Kidney capillary endothelial cell (primary cell): ENCODE measurements at regions not wholly inside any gene's neighbourhood (a gene's known extent, or its start where the extent isn't known, plus 50 kb on each side); places are given as distances from the start of the nearest gene placed in this dataset.
"Not testable (repeated sequence)": the region's sequence is repeated elsewhere in the genome, so short reads cannot be mapped to it uniquely, and the experiment has no call there.

ENCODE experiments used
- DNase-seq: peaks from one replicate; pipeline ENCODE4 v3.0.0-alpha.2; 2018; ENCODE audit warnings: low spot score

DNA sequence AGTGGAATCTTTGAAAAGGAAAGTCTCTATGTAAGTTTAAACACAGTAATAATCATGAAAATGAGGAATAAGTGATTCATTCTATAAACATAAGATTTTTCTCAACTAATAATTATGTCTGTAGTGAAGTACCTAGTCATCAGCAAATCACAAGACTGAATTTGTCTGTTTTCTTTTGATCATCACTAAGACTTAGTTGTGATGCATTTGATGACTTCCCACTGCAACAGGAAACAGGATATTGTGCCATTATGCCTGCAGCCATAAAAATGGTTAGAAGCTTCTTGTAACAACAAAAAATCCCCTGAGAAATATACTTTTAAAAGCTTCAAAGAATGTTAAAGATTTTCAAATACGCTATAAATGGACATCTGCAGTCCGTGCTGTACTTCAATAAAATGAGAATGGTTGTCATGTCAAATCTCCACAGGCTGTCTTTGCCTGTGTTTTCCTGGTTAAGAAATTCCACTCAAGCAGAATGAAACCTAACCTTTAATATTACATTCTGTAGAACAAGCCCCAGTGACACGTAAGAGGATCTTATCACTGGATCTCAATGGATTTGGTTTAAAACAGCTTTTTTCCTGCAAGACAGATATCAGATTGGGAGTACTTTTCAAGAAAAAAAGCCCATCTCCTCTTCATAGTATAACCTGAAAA lies 1262.3 kb upstream of the PHF14 start:
- DNase-seq: no peak

DNA sequence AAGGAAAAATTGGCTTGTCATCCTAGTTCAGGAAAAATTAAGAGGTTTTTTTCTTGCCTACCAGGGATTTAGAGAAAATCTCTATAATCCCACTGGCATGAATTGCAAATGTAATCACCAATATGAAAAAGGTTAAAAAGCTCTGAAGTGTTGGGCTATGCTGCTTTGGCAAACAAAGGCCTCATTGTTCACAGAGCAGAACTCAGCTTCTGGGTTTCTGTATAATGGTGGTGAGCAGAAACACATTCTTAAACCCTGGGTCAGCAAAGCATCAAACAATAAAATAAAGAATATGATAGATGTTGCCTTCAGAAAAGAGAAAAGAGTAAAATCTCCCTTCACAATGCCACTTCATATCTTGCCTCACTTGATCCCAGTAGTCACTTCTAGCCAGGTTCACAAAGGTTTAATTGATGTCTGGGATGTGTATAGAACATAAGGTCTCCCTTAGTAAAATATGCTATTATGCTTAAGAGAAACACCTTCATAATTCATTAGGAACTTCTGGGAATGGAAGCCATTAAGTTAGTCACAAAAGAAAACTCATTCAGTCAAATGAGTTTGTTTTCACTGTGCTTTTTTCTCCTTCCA lies 1255.5 kb upstream of the PHF14 start:
- DNase-seq: no peak

DNA sequence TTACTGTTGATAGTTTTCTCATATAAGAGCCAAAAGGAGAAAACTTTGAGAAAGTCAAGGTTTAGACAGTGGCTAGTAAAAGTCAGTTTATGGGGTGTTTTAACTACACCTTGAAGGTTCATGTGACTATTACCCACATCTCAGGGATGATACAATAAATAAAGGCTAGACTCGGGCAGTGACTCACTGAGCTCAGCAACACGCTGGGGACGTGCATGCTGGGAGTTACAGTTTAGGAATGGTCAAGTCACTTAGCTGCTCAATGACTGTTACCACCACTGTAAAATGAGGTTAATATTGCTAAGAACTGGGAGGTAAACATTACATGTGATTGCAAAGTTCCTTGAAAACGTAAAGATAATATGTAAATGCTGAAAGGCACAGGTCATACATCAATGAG lies 1254.4 kb upstream of the PHF14 start:
- no peak for DNase-seq

DNA sequence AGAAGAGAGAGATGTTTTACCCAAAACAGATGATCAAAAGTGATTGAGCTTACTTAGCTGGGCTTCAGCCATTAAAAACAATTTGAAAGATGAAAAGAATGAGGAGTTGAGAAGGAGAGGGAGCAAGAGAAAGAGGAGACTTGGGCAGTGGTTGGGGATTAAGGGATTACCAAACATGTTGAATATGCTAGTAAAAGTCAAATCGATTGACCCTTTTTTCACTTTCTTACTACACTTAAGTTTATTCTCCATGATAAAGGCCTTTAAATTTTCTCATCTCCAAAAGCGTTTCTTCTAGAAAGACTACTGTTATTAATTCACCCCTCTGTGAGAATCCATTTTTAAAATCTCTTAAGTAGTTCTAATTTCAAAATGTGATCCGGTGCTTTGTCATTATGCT lies 1254.0 kb upstream of the PHF14 start:
- DNase-seq: no peak

DNA sequence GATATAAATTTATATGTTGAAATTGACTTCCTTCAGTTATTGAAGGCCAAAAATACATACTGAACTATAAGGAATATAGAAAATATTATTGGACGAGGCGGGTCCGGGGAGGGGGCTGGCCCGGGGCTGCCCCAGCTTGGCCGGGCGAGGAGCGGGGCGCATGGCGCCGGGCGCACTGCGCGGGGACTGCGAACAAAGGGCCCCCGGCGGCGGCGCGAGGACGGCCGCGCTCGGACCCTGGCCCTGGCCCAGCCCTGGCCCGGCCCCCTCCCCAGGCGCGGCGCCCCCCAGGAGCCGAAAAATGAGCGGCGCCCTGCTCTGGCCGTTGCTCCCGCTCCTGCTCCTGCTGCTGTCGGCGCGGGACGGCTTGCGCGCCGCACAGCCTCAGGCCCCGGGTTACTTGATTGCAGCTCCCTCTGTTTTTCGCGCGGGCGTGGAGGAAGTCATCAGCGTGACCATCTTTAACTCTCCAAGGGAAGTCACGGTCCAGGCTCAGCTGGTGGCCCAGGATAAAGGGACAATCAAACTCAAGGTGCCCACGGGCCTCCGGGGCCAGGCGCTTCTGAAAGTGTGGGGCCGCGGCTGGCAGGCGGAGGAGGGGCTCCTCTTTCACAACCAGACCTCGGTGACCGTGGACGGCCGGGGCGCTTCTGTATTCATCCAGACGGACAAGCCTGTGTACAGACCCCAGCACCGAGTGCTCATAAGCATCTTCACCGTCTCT lies 1247.6 kb upstream of the PHF14 start:
- not testable (repeated sequence) for DNase-seq

DNA sequence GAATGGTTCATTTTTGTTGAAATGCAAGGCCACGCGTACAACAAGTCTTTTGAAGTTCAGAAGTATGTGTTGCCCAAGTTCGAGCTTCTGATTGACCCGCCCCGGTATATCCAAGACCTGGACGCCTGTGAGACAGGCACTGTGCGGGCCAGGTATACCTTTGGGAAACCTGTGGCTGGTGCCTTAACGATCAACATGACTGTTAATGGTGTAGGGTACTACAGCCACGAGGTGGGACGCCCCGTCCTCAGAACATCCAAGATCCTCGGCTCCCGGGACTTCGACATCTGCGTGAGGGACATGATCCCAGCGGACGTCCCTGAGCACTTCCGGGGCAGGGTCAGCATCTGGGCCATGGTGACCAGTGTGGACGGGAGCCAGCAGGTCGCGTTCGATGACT lies 1246.9 kb upstream of the PHF14 start:
- not testable (repeated sequence) for DNase-seq

DNA sequence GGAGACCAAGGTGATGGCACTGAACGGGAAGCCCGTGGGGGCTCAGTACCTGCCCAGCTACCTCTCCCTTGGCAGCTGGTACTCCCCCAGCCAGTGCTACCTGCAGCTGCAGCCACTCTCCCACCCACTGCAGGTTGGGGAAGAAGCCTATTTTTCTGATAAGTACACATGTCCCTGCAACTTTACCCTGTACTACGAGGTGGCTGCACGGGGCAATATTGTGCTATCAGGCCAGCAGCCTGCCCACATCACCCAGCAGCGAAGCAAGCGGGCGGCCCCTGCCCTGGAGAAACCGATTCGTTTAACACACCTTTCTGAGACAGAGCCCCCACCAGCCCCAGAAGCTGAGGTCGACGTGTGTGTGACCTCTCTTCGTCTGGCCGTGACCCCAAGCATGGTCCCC lies 1246.2 kb upstream of the PHF14 start:
- DNase-seq: not testable (repeated sequence)

DNA sequence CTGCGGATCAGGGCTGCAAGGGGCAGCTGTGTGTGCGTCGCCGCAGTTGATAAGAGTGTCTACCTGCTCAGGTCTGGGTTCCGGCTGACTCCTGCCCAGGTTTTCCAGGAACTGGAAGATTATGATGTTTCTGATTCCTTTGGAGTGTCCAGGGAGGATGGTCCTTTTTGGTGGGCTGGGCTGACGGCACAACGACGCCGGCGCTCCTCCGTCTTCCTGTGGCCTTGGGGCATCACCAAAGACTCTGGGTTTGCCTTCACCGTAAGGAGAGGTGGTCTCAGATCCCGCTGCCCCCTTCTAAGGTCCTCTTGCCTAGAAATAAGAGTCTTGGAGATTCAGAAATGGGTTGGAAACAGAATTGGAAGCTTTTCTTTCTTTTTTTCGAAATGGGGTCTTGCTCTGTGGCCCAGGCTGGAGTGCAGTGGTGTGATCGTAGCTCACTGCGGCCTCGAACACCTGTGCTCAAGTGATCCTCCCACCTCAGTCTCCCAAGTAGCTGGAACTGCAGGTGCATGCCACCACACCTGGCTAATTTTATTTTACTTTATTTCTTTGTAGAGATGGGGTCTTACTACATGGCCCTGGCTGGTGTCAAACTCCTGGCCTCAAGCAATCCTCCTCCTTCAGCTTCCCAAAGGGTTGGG lies 1245.5 kb upstream of the PHF14 start:
- DNase-seq: not testable (repeated sequence)

DNA sequence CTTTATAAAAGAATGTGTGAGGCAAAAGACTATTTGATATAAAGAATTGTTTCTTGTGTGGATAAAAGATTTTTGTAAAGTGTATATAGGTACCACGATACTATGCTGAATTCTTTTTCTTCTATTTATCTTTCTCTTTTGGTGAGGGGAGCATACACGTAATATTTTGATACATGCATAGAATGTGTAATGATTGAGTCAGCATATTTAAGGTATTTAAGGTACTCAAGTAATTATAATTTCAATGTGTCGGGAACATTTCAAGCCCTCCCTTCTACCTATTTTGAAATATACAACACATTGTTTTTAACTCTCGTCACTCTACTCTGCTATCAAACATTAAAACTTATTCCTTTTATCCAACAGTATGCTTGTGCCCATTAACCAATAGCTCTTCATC lies 1221.6 kb upstream of the PHF14 start:
- DNase-seq: no peak

DNA sequence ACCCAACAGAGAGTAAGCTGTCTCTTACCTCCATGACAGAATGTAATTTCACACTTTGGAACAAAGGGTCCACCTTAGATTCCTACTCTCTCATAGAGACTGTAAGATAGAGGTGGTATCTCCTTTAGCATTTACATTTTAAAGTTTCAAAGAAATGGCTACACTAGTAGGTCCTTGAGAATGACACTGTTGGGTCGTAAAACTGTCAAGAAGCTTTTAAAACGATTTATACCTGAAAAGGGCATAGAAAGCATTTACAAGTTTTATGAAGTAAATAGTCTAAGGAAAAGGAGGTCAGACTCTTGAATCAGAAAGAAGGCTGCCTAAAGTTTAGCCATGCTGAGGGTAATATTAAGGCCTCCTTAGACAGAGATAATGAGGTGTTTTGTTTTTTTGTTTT lies 1212.4 kb upstream of the PHF14 start:
- DNase-seq: no peak

DNA sequence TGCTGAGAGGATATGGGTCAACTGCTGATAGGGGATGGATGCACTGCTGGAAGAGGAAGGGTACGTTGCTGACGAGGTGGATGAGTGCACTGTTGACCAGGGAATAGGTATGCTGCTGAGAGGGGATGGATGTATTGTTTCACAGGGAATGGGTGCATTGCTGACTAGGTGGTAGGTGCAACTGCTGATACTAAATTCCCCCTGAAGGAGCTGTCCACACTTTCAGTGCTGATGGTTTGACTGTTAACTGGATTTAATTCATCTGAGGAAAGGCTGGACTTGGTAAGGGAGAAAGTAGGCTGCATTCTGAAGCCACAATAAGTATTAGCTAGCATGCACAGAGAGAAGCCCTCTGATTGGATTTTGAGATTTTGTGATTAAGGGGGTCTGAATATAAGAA lies 1196.8 kb upstream of the PHF14 start:
- no peak for DNase-seq

DNA sequence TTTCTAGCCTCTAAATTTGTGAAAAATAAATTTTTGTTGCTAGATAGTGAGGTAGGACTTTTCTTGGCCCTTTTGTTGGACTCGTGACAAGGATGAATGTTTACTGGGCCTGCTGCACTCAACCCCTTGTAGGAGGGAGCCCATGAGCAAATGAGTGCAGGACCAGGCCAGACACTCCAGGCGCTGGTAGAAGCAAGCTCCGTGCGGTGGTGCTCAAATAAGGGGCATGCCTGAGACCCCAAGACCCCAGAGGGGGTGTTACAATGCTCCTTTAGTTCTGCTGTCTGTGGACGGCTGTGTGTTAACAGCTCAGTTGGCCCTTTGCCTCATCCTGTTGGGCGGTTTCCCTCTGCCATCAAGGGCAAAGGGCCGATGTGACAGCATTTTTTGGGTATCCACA lies 1195.3 kb upstream of the PHF14 start:
- no peak for DNase-seq

DNA sequence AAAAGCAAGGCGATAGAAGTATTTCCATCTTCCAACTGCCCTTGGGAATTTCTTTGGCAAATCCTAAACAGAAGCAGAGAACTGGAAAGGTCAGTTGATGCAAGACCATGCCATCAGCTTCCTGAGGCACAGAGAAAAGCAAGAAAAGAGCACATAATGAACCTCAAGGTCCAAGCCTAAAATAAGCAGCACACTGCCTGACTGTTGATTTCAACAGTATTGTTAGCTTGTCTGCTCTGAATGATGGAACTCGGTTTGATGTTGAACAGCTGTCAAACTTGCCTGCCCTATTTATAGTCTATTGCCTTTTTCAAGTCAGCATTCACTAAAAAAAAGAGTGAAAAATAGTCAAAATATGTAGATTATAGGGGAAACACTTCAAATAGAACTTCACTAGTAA lies 1192.0 kb upstream of the PHF14 start:
- DNase-seq: no peak

DNA sequence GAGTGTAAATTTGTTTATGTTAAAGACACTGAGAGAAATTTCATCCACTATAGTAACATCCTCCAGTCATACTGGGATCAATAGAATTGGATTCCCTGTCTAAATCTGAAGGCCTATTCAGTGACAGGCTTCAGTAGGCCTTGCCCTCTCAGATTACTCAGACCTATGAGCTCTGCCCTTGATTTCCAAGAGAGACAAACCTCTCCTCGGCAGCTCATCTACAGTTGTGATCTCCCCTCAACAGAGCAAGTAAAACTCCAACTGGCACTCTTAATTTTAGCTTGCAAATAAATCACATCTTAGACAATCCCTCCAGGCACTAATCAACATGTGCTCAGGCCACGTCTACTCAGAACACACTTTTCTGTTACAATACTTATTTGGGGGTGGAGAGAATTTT lies 1191.4 kb upstream of the PHF14 start:
- DNase-seq: no peak

DNA sequence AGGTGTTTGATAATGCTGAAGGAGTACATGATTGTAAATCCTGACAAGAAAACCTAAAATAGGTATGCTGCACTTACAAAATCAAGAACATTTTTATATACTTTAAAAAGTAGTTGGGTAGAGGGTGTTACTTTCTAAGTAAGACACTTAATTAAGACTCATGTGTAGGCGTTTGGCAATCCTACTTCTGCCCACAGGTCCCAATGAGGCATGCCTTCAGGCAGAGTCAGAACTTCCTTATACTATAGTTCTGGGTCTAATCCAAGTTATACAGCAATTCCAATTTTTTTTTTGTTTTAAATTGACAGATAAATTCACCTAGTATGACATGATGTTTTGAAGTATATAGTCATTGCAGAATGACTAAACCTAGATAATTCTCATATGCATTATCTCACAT lies 1188.5 kb upstream of the PHF14 start:
- no peak for DNase-seq

DNA sequence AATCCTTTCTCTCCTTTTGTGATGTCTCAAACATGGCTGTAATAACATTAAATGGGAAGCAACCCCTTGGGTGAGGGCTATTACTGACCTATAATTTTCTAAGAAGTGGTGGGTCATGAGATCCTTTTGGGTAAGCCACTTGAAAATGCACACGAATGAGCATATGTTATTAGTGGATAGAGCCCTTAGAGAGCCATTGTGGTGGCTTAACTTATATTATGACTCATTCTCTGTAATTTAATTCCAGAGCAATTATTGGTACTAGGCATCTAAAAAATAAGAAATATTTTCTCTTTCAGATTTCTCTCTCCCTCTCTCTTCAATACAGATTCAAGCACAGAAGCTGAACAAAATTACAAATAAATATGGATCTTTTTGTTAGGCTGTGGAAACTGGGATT lies 1177.4 kb upstream of the PHF14 start:
- DNase-seq: no peak

DNA sequence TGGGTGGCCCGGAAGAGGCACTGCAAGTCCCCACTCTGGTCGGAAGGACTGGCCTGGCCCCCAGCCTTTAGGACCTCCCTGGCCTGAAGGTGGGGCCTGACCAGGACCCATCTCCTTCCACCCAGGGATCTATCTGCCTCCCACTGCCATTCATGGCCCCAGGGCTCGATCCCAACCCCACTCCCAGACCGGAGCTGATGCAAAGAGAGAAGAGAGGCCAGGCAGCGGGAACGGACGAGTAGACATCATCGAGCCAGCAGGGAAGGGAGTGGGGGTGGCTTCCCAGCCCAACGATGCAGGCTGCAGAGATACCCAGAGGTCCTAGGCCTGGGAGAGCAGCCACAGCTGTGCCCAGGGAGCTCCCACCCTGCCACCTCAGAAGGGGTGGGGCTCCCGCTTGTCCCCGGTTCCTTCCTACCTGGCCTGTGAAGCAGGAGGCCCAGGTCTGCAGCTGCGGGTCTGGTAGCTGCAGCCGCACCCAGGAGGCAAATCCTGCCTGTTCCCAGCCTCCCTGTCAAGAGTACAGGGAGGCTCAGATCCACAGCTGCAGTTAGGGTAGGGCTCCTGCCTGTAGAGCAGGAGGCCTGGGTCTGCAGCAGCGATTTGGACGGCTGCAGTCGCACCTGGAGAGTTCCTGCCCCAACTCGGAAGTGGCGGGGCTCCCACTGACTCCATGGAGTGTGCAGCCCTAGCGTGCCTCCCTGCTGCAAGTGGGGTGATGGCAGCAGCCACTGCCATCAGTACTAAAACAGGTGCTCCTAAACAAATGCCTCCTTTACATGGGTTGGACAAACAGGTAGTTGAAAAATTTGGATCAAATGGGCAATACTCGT lies 1151.0 kb upstream of the PHF14 start:
- DNase-seq: no peak

DNA sequence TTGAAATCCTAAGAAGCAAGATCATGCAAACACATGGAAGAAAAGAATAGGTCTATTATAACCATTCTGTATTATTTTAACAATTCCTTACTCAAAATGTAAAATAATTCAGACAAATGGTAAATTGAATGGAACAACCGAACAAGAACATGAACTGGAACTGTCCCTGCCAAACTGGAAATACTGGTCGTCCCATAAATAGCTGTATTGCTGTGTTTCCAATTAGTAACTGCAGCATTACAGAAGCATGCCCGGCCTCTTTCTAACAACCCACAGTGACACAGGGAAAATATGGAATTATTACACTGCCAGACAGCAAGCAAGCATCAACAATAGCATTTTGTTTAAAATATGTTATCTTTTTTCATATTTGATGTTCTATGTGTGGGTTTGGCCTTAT lies 1138.5 kb upstream of the PHF14 start:
- no peak for DNase-seq

DNA sequence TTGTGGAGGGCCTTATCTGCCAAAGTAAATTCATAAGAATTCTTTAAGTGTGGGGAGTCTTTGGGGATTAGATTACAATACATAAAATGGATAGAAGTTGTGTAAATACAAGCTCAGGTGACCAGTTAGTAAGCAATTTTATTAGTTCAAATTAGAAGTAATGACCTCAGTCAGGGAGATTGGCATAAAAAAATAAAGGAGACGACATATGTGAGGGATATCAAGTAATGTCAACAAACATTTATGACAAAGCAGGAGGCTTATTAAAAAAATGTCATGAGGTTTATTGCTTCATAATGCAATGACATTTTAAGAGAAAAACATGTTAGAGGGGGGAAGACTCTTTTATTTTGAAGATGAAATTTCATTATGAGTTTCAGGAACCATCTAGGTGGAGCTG lies 1137.0 kb upstream of the PHF14 start:
- DNase-seq: no peak

DNA sequence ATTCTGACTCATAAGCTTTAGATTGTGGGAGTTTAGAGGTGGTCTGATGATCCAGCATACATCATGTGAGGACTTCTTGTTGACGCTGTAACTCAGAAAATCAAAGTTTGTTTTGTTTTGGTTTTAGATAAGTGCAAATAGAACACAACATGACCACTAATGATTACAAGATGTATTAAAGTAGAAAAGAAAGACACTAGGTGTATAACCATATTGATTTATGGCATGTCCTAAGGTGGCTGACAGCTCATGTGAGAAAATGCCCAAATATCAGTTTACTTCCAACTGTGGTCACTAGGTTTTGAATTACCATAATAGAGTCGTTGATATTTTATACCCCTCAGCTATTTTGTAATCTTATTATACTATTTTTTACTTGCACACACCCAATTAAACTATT lies 1131.4 kb upstream of the PHF14 start:
- no peak for DNase-seq

DNA sequence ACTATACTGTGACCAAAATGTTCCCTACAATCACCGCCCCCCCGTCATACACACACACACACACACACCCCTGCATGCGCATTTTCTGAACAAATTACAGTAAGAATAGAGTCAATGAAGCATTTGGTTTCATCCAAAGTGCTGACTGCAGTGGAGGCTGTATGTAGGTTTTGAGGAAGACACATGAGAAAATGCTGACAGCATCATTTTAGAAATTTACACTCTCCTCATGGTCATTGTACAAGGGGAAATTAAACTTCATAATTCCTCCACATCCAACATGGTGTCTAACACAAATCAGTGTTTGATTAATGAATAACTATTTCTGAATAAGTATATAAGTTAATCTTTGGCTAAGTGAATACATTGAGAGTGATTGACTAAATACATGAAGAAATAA lies 1126.8 kb upstream of the PHF14 start:
- no peak for DNase-seq

DNA sequence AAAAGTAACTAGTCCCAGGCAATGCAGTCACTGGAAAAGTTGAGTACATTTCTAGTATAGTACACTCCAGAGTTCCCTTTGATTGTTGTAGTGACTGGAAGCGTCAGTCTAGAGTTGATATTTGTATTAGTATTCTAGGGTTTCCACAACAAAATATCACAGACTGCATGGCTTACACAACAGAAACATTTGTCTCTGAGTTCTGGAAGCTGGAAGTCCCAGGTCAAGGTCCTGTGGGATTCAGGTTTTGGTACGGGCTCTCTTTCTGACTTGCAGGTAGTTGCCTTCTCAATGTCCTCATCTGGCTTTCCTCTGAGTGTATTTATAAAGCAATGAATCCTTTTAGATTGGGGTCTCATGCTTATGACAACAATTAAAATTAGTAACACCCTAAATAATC lies 1119.1 kb upstream of the PHF14 start:
- DNase-seq: no peak
